SK-N-MC (cell line): ENCODE measurements at regions not wholly inside any gene's neighbourhood (a gene's known extent, or its start where the extent isn't known, plus 50 kb on each side); places are given as distances from the start of the nearest gene placed in this dataset.

ENCODE experiments used
- EZH2 ChIP-seq: fragments of 200-600 bp; sonication (generic); IDR thresholded peaks from one replicate; pipeline ENCODE4 v1.6.1; 2017; ENCODE audit warnings: antibody characterized with exemption
- FOXP2 ChIP-seq: optimal IDR thresholded peaks from 2 replicates; pipeline ENCODE3; 2011; ENCODE audit warnings: mild to moderate bottlenecking, moderate library complexity; ENCODE audit not compliant: insufficient read depth; ENCODE audit errors: extremely low read length, control extremely low read depth
- POLR2AphosphoS5 ChIP-seq: IDR thresholded peaks from 2 replicates; pipeline ENCODE4 v1.6.1; 2012; ENCODE audit warnings: mild to moderate bottlenecking, low read depth, low read length, borderline replicate concordance

DNA sequence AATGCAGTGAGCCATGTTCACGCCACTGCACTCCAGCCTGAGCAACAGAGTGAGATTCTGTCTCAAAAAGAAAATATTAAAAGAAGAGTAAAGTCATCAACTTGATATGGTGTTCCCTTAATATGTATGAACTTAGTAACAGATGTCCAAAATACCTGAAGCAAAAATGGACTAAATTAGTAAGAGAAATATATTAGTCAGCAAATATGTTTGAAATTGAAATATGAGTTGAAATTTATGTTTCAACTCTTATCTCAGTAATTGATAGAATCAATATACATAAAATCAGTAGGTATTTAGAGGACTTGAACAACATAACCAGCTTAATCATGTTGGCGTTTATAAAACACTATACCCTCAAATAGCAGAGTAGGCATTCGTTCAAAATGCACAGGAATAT lies 668.5 kb downstream of the ISL1 start:
- TF ChIP-seq EZH2 = no peak
- no peak for TF ChIP-seq POLR2AphosphoS5
- TF ChIP-seq FOXP2 = no peak
